Tibial nerve (tissue), 4 donors: ENCODE measurements at regions not wholly inside any gene's neighbourhood (a gene's known extent, or its start where the extent isn't known, plus 50 kb on each side); places are given as distances from the start of the nearest gene placed in this dataset.

Source experiments
- DNase-seq, 2 donors: peaks; one replicate each; pipeline ENCODE4 v3.0.0-alpha.2; 2019; ENCODE audit warnings: low spot score in 2 of 2
- H3K27ac ChIP-seq, 4 donors: fragments of 200-600 bp; sonication (generic) in 3 of 4; one replicate each; pipeline ENCODE4 v1.5.1; 2017 to 2019; ENCODE audit warnings: mild to moderate bottlenecking in 1 of 4
- H3K27me3 ChIP-seq, 2 donors: fragments of 200-600 bp; sonication (generic) in 1 of 2; one replicate each; pipeline versions ENCODE4 v1.5.1 to v1.6.0; 2017 to 2019
- H3K36me3 ChIP-seq, 3 donors: fragments of 200-600 bp; sonication (generic); one replicate each; pipeline ENCODE4 v1.5.1; 2018 to 2019
- H3K4me1 ChIP-seq, 4 donors: fragments of 200-600 bp; sonication (generic) in 3 of 4; one replicate each; pipeline ENCODE4 v1.5.1; 2017 to 2019
- H3K4me3 ChIP-seq, 4 donors: fragments of 200-600 bp; sonication (generic) in 3 of 4; one replicate each; pipeline ENCODE4 v1.5.1; 2017 to 2019; ENCODE audit warnings: mild to moderate bottlenecking in 1 of 4, moderate library complexity in 1 of 4
- H3K9me3 ChIP-seq, 4 donors: fragments of 200-600 bp; sonication (generic) in 3 of 4; one replicate each; pipeline ENCODE4 v1.5.1; 2017 to 2019
- CTCF ChIP-seq, 5 experiments: fragments of 200-600 bp in 3 of 5; fragments of 450-650 bp in 2 of 5; sonication (generic) in 3 of 5; IDR thresholded peaks; one replicate each; pipeline ENCODE4 v1.5.1; 2016 to 2019; ENCODE audit warnings: antibody characterized with exemption in 5 of 5, mild to moderate bottlenecking in 3 of 5, moderate library complexity in 2 of 5
- EP300 ChIP-seq, 2 donors: sonication (generic); formaldehyde crosslinking; IDR thresholded peaks; one replicate each; pipeline ENCODE4 v1.6.1; 2017; ENCODE audit warnings: antibody characterized with exemption in 2 of 2, mild to moderate bottlenecking in 1 of 2
- POLR2A ChIP-seq, 2 donors: fragments of 450-650 bp; IDR thresholded peaks; one replicate each; pipeline ENCODE4 v1.6.1; 2017; ENCODE audit warnings: antibody characterized with exemption in 2 of 2, mild to moderate bottlenecking in 2 of 2, moderate library complexity in 2 of 2
- WGBS, 2 donors: methylation state at CpG; one replicate each; pipeline ENCODE4 v1.1.5; 2018; 5-methylcytosine and 5-hydroxymethylcytosine counted together

- WGBS, 2 donors, result 90 to 98% methylated on average over 3 of the region's 3 CpGs
- Histone ChIP-seq H3K4me3 (no peak overlapping the region), H3K27ac (no peak overlapping the region), H3K9me3 (peaks cover 0 to 13% (median 0%) of the 10 kb centered on the region in 4 donors), H3K36me3 (no peaks in the 10 kb centered on the region), H3K27me3 (no peaks in the 10 kb centered on the region), H3K4me1 (no peaks in the 10 kb centered on the region)
- TF ChIP-seq POLR2A (IDR thresholded peaks at IDR 0.05) (no peak), CTCF (IDR thresholded peaks at IDR 0.05) (no peak), EP300 (IDR thresholded peaks at IDR 0.05) (no peak)
- no peak for DNase-seq
Measured at GRCh38 chr10:90414926-90415325, 442.9 kb downstream of the HTR7 start.

GRCh38 chr10:90417029-90417428, 440.8 kb downstream of the HTR7 start:
- no peaks in the 10 kb centered on the region for H3K9me3 ChIP-seq

GRCh38 chr10:90417476-90418210, 440.2 kb downstream of the HTR7 start:
- Histone ChIP-seq H3K4me3 (no peak overlapping the region), H3K9me3 (no peaks in the 10 kb centered on the region), H3K27me3 (no peaks in the 10 kb centered on the region), H3K36me3 (no peaks in the 10 kb centered on the region), H3K27ac (no peak overlapping the region), H3K4me1 (no peaks in the 10 kb centered on the region)
- TF ChIP-seq CTCF (IDR thresholded peaks at IDR 0.05) (no peak), POLR2A (IDR thresholded peaks at IDR 0.05) (no peak), EP300 (IDR thresholded peaks at IDR 0.05) (no peak)
- no peak for DNase-seq
- WGBS, 2 donors, result 85 to 89% methylated on average over 2 of the region's 2 CpGs

More at GRCh38 chr10:90417029-90417428, 440.8 kb downstream of the HTR7 start:
- Histone ChIP-seq H3K27me3 (no peaks in the 10 kb centered on the region), H3K36me3 (no peaks in the 10 kb centered on the region), H3K27ac (no peak overlapping the region), H3K4me3 (no peak overlapping the region), H3K4me1 (no peaks in the 10 kb centered on the region)
- no peak for TF ChIP-seq CTCF (IDR thresholded peaks at IDR 0.05)
- no peak for TF ChIP-seq POLR2A (IDR thresholded peaks at IDR 0.05)
- no peak for TF ChIP-seq EP300 (IDR thresholded peaks at IDR 0.05)
- WGBS, 2 donors, result 53 to 58% methylated on average over 3 of the region's 3 CpGs
- no peak for DNase-seq

DNA sequence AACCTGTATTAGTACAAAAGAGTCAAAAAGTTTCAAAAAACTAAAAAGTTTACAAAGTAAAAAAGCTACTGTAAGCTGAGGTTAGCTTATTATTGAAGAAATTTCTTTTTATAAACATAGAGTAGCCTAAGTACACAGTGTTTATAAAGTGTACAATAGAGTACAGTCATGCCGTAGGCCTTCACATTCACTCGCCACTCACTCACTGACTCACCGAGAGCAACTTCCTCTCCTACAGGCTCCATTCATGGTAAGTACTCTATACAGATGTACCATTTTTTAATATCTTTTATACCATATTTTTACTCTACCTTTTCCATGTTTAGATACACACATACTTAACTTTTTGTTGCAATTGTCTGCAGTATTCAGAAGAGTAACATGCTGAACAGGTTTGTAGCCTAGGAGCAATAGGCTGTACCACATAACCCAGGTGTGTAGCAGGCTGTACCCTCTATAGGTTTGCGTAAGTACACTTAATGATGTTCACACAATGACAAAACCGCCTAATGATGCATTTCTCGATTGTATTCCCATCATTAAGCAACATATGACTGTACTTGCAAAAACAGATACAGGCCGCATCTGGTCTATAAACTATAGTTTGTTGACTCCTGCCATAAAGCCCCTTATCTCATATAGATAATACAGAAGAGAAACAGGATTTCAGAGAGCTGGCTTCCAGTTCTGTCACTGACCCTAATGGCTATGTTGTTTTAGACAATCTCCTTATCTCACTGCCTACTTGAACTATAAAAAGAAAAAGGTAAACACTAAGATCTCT, 438.8 kb downstream of the HTR7 start:
- 76 to 81% methylated on average over 7 of the region's 7 CpGs for WGBS, 2 donors
- TF ChIP-seq CTCF (IDR thresholded peaks at IDR 0.05) (no peak), POLR2A (IDR thresholded peaks at IDR 0.05) (no peak), EP300 (IDR thresholded peaks at IDR 0.05) (no peak)
- H3K9me3 ChIP-seq, result no peaks in the 10 kb centered on the region
- H3K36me3 ChIP-seq, result no peaks in the 10 kb centered on the region
- no peak overlapping the region for H3K27ac ChIP-seq
- no peak for DNase-seq
- no peaks in the 10 kb centered on the region for H3K27me3 ChIP-seq
- H3K4me3 ChIP-seq, result no peak overlapping the region
- H3K4me1 ChIP-seq, result no peaks in the 10 kb centered on the region
